IMR-90 (cell line): ENCODE measurements at regions not wholly inside any gene's neighbourhood (a gene's known extent, or its start where the extent isn't known, plus 50 kb on each side); places are given as distances from the start of the nearest gene placed in this dataset.

Experiments
- ATAC-seq: fragments of 200-7000 bp; cut with Tn5 transposase; 2 replicates; pipeline ENCODE4 v1.9.1; 2020; ENCODE audit warnings: low read depth, mild to moderate bottlenecking, moderate library complexity
- BruUV-seq: library from RNA; stranded (reverse); fragments of 400-500 nt; replicated peaks from 2 replicates; lab custom pipeline; 2021; lab: Mats Ljungman, UMichigan
- CTCF ChIA-PET: fragments of 300-600 bp; formaldehyde crosslinking; extraction: SDS; loops from one replicate; lab custom pipeline; 2021; ENCODE audit warnings: antibody characterized with exemption; lab: Yijun Ruan, JAX
- POLR2A ChIA-PET: fragments of 300-600 bp; sonication (Branson Sonifier 250); formaldehyde crosslinking; loops from one replicate; lab custom pipeline; 2022; ENCODE audit warnings: antibody characterized with exemption; ENCODE audit not compliant: unreplicated experiment; lab: Charles Lee
- DNase-seq: peaks from one replicate; pipeline ENCODE4 v3.0.0; 2013
- H2AFZ ChIP-seq: replicated peaks from 2 replicates; pipeline ENCODE3; 2013; ENCODE audit warnings: low read length, mild to moderate bottlenecking; ENCODE audit not compliant: poor library complexity
- H2AK5ac ChIP-seq: 2 replicates; pipeline ENCODE4 v1.6.1; 2013; ENCODE audit warnings: low read depth, low read length, inconsistent platforms
- H2AK9ac ChIP-seq: replicated peaks from 2 replicates; pipeline ENCODE3; 2013; ENCODE audit warnings: mild to moderate bottlenecking, low read depth, low read length, moderate library complexity; ENCODE audit not compliant: poor library complexity
- H2BK120ac ChIP-seq: 2 replicates; pipeline ENCODE4 v1.6.1; 2013; ENCODE audit warnings: low read depth, low read length, inconsistent platforms
- H2BK15ac ChIP-seq: 3 replicates; pipeline ENCODE4 v1.6.1; 2013; ENCODE audit warnings: low read depth, low read length, inconsistent platforms
- H2BK20ac ChIP-seq: 2 replicates; pipeline ENCODE4 v1.6.1; 2013; ENCODE audit warnings: low read depth, mild to moderate bottlenecking, inconsistent platforms, low read length, moderate library complexity
- H2BK5ac ChIP-seq: 2 replicates; pipeline ENCODE4 v1.6.1; 2013; ENCODE audit warnings: mild to moderate bottlenecking, low read depth, low read length, inconsistent platforms; ENCODE audit not compliant: poor library complexity, severe bottlenecking
- H3K14ac ChIP-seq: replicated peaks from 2 replicates; pipeline ENCODE4 v1.6.1; 2013; ENCODE audit warnings: low read depth, low read length, inconsistent platforms
- H3K18ac ChIP-seq: 2 replicates; pipeline ENCODE4 v1.6.1; 2013; ENCODE audit warnings: low read depth, low read length, control low read depth
- H3K23ac ChIP-seq: 2 replicates; pipeline ENCODE4 v1.6.1; 2013; ENCODE audit warnings: low read depth, low read length, inconsistent platforms
- H3K27ac ChIP-seq: 2 replicates; pipeline ENCODE4 v1.5.1; 2013; ENCODE audit warnings: mild to moderate bottlenecking, control low read depth, low read length; ENCODE audit not compliant: insufficient read depth
- H3K27me3 ChIP-seq: 2 replicates; pipeline ENCODE4 v1.6.1; 2013; ENCODE audit warnings: low read length; ENCODE audit not compliant: control insufficient read depth, insufficient read depth
- H3K36me3 ChIP-seq: 2 replicates; pipeline ENCODE4 v1.6.1; 2013; ENCODE audit warnings: low read length, mixed read lengths; ENCODE audit not compliant: control insufficient read depth, insufficient read depth
- H3K4ac ChIP-seq: 2 replicates; pipeline ENCODE4 v1.6.1; 2013; ENCODE audit warnings: low read depth, low read length, inconsistent platforms
- H3K4me1 ChIP-seq: 2 replicates; pipeline ENCODE4 v1.6.1; 2013; ENCODE audit warnings: low read length, mixed read lengths; ENCODE audit not compliant: control insufficient read depth, insufficient read depth
- H3K4me2 ChIP-seq: 2 replicates; pipeline ENCODE4 v1.6.1; 2013; ENCODE audit warnings: low read depth, mild to moderate bottlenecking, control low read depth, low read length, moderate library complexity
- H3K4me3 ChIP-seq: 2 replicates; pipeline ENCODE4 v1.5.1; 2013; ENCODE audit warnings: low read depth, mild to moderate bottlenecking, control low read depth, low read length, moderate library complexity; ENCODE audit not compliant: insufficient read depth
- H3K56ac ChIP-seq: 2 replicates; pipeline ENCODE4 v1.6.1; 2013; ENCODE audit warnings: low read length, inconsistent platforms; ENCODE audit not compliant: insufficient read depth; ENCODE audit errors: extremely low read depth
- H3K79me1 ChIP-seq, 2 experiments: 2 replicates each; pipeline ENCODE4 v1.6.1; 2013; ENCODE audit warnings: low read length in 2 of 2, inconsistent platforms in 1 of 2, low read depth in 1 of 2
- H3K9ac ChIP-seq: 2 replicates; pipeline ENCODE4 v1.6.1; 2013; ENCODE audit warnings: low read depth, low read length, control low read depth
- H3K9me1 ChIP-seq: 2 replicates; pipeline ENCODE4 v1.6.1; 2013; ENCODE audit warnings: low read length, inconsistent platforms; ENCODE audit not compliant: insufficient read depth
- H3K9me3 ChIP-seq: 2 replicates; pipeline ENCODE4 v1.6.1; 2013; ENCODE audit warnings: low read length; ENCODE audit not compliant: control insufficient read depth, insufficient read depth
- H4K20me1 ChIP-seq: 2 replicates; pipeline ENCODE4 v1.6.1; 2013; ENCODE audit warnings: low read length, inconsistent platforms; ENCODE audit not compliant: insufficient read depth
- H4K5ac ChIP-seq: 2 replicates; pipeline ENCODE4 v1.6.1; 2013; ENCODE audit warnings: mild to moderate bottlenecking, low read depth, low read length, control low read depth
- H4K8ac ChIP-seq, 2 experiments: 2 replicates each; pipeline ENCODE4 v1.6.1; 2013; ENCODE audit warnings: low read depth in 2 of 2, low read length in 2 of 2, control low read depth in 1 of 2, inconsistent platforms in 1 of 2
- H4K91ac ChIP-seq: 2 replicates; pipeline ENCODE4 v1.6.1; 2013; ENCODE audit warnings: low read depth, low read length, inconsistent platforms; ENCODE audit not compliant: insufficient read depth
- BHLHE40 ChIP-seq: fragments of 150-350 bp; IDR thresholded peaks from 2 replicates; pipeline ENCODE4 v1.6.1; 2016; ENCODE audit warnings: mild to moderate bottlenecking, low read depth, low read length
- CEBPB ChIP-seq: IDR thresholded peaks from 2 replicates; pipeline ENCODE4 v1.6.1; 2012; ENCODE audit warnings: low read depth, low read length, improper control_type of control experiment
- CHD1 ChIP-seq: IDR thresholded peaks from 2 replicates; pipeline ENCODE4 v1.6.1; 2012; ENCODE audit warnings: low read depth, low read length, improper control_type of control experiment
- FOS ChIP-seq: fragments of 150-350 bp; IDR thresholded peaks from 2 replicates; pipeline ENCODE4 v1.6.1; 2016; ENCODE audit warnings: low read depth, low read length
- MAFK ChIP-seq: IDR thresholded peaks from 2 replicates; pipeline ENCODE4 v1.6.1; 2012; ENCODE audit warnings: low read depth, low read length, improper control_type of control experiment
- MAZ ChIP-seq: IDR thresholded peaks from 2 replicates; pipeline ENCODE4 v1.6.1; 2012; ENCODE audit warnings: low read depth, mild to moderate bottlenecking, low read length, improper control_type of control experiment, moderate library complexity, borderline replicate concordance
- NFE2L2 ChIP-seq: fragments of 150-350 bp; IDR thresholded peaks from 2 replicates; pipeline ENCODE4 v1.6.1; 2016; ENCODE audit warnings: low read depth, mild to moderate bottlenecking, low read length
- POLR2A ChIP-seq: IDR thresholded peaks from 2 replicates; pipeline ENCODE4 v1.6.1; 2012; ENCODE audit warnings: mild to moderate bottlenecking, low read depth, low read length
- RAD21 ChIP-seq: IDR thresholded peaks from 2 replicates; pipeline ENCODE4 v1.6.1; 2012; ENCODE audit warnings: low read length, improper control_type of control experiment
- RCOR1 ChIP-seq: IDR thresholded peaks from 2 replicates; pipeline ENCODE4 v1.6.1; 2012; ENCODE audit warnings: mild to moderate bottlenecking, low read length, improper control_type of control experiment; ENCODE audit not compliant: insufficient replicate concordance
- RFX5 ChIP-seq: IDR thresholded peaks from 2 replicates; pipeline ENCODE4 v1.8.0; 2012; ENCODE audit warnings: low read depth, mild to moderate bottlenecking, low read length, moderate library complexity
- SMC3 ChIP-seq: fragments of 150-350 bp; IDR thresholded peaks from 2 replicates; pipeline ENCODE4 v1.6.1; 2016; ENCODE audit warnings: low read depth, mild to moderate bottlenecking, antibody characterized with exemption, low read length, moderate library complexity
- WGBS, 2 experiments: methylation state at CpG; one replicate each; pipeline versions ENCODE4 v1.1.5 to v1.1.7; 2013; ENCODE audit warnings: missing lambda C conversion rate in 2 of 2; ENCODE audit not compliant: insufficient read length in 1 of 2; ENCODE audit errors: extremely low coverage in 2 of 2; 5-methylcytosine and 5-hydroxymethylcytosine counted together
- dilution Hi-C: fragments of 300-500 bp; cut with HindIII; formaldehyde crosslinking; loops from one replicate; pipeline ENCODE4 v1.14.3; 2018; ENCODE audit warnings: low sequenced_read_pairs; ENCODE audit not compliant: unreplicated experiment
- in situ Hi-C: fragments of 300-500 bp; cut with MboI; formaldehyde crosslinking; loops from 3 replicates; pipeline ENCODE4 v1.14.3; 2019; ENCODE audit warnings: low sequenced_read_pairs, inconsistent platforms, mixed read lengths
- intact Hi-C: fragments of 100-400 bp; cut with micrococcal nuclease; formaldehyde crosslinking; loops from 2 replicates; pipeline ENCODE4 v1.10.0; 2022
- TF ChIP-seq, protein P1 (sequence below): fragments of 150-350 bp; IDR thresholded peaks from 2 replicates; pipeline ENCODE4 v1.6.1; 2017; ENCODE audit warnings: mild to moderate bottlenecking, antibody characterized with exemption, low read length, low read depth
- TF ChIP-seq, protein P2 (sequence below): conservative IDR thresholded peaks from 2 replicates; pipeline ENCODE4 v1.5.1; 2012; ENCODE audit warnings: mild to moderate bottlenecking, low read depth, low read length, improper control_type of control experiment

DNA sequence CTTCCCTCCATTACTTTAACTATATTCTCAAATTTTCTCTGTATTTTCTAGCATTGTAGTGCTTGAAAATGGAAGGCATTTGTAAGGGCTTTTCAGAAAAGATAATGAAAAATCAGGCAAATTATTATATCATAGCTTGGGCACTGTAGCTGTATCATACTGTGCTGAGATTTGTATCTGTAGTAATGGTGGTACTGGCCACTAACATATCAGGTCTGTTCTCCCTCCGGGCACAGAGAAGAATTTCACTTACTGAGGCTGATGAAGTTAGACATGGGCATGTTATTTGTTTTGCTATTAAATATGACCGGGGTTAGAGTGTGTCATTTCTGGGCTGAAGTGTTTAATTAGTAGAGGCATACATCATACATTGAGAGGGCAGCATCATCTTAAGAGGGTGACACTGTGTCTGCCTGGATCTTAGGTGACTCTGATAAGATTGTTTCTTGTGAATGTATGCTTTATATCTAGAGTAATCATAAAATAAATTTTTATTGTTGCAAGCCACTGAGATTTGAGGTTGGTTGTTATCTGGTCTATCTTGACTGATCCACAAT is 1395.9 kb downstream of the EPHA7 start:
- no peaks in the 10 kb centered on the region for H3K79me1 ChIP-seq
- H4K5ac ChIP-seq, result no peak overlapping the region
- no peak overlapping the region for H3K56ac ChIP-seq
- H3K4me2 ChIP-seq, result no peak overlapping the region
- H2BK15ac ChIP-seq, result no peak overlapping the region
- H3K18ac ChIP-seq, result no peak overlapping the region
- no peak overlapping the region for H3K23ac ChIP-seq
- no peaks in the 10 kb centered on the region for H4K20me1 ChIP-seq
- no peak overlapping the region for H2BK5ac ChIP-seq
- no peaks in the 10 kb centered on the region; the same call in 1 of the 2 replicates for H3K9me1 ChIP-seq
- no peak overlapping the region for H2AFZ ChIP-seq
- no peak for TF ChIP-seq MAFK
- no peak for TF ChIP-seq MAZ
- TF ChIP-seq RCOR1, result no peak
- TF ChIP-seq RFX5, result no peak
- TF ChIP-seq, protein P1, sequence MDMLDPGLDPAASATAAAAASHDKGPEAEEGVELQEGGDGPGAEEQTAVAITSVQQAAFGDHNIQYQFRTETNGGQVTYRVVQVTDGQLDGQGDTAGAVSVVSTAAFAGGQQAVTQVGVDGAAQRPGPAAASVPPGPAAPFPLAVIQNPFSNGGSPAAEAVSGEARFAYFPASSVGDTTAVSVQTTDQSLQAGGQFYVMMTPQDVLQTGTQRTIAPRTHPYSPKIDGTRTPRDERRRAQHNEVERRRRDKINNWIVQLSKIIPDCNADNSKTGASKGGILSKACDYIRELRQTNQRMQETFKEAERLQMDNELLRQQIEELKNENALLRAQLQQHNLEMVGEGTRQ, result no peak
- no peak for TF ChIP-seq CEBPB
- TF ChIP-seq, protein P2, sequence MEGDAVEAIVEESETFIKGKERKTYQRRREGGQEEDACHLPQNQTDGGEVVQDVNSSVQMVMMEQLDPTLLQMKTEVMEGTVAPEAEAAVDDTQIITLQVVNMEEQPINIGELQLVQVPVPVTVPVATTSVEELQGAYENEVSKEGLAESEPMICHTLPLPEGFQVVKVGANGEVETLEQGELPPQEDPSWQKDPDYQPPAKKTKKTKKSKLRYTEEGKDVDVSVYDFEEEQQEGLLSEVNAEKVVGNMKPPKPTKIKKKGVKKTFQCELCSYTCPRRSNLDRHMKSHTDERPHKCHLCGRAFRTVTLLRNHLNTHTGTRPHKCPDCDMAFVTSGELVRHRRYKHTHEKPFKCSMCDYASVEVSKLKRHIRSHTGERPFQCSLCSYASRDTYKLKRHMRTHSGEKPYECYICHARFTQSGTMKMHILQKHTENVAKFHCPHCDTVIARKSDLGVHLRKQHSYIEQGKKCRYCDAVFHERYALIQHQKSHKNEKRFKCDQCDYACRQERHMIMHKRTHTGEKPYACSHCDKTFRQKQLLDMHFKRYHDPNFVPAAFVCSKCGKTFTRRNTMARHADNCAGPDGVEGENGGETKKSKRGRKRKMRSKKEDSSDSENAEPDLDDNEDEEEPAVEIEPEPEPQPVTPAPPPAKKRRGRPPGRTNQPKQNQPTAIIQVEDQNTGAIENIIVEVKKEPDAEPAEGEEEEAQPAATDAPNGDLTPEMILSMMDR, result no peak
- TF ChIP-seq NFE2L2, result no peak
- no peak for TF ChIP-seq BHLHE40
- TF ChIP-seq RAD21, result no peak
- TF ChIP-seq POLR2A, result no peak
- TF ChIP-seq FOS, result no peak
- no peak for TF ChIP-seq SMC3
- TF ChIP-seq CHD1, result no peak
- ChIA-PET POLR2A (no interaction called here), CTCF (interaction anchor here (0.6 kb wide), 1 partner anchor 1799 kb away, joined by 3 read pairs; no protein-coding TSS in a partner anchor)
- no peak overlapping the region for H4K8ac ChIP-seq
- DNase-seq, result no peak
- H3K27me3 ChIP-seq, result no peaks in the 10 kb centered on the region
- intact Hi-C loops (no loop called here), dilution Hi-C loops (no loop called here), in situ Hi-C loops (no loop called here)
- H3K9me3 ChIP-seq, result no peaks in the 10 kb centered on the region
- no peak overlapping the region for H3K4ac ChIP-seq
- no peak overlapping the region for H2AK5ac ChIP-seq
- H4K91ac ChIP-seq, result no peak overlapping the region
- no peak overlapping the region for H3K27ac ChIP-seq
- H3K4me1 ChIP-seq, result no peaks in the 10 kb centered on the region
- no peak overlapping the region for H3K4me3 ChIP-seq
- H2AK9ac ChIP-seq, result no peak overlapping the region
- H3K36me3 ChIP-seq, result no peaks in the 10 kb centered on the region
- WGBS, 2 experiments, result no CpG with 5 or more reads among the region's 2 CpGs
- no peak overlapping the region for H2BK20ac ChIP-seq
- BruUV-seq, result no TSS peak
- no peak overlapping the region for H3K14ac ChIP-seq
- ATAC-seq, result no peak
- no peak overlapping the region for H2BK120ac ChIP-seq
- no peak overlapping the region for H3K9ac ChIP-seq
